Thyroid gland (tissue), 4 donors: ENCODE measurements at regions not wholly inside any gene's neighbourhood (a gene's known extent, or its start where the extent isn't known, plus 50 kb on each side); places are given as distances from the start of the nearest gene placed in this dataset.

Experiments
- CTCF ChIP-seq, 6 experiments: fragments of 200-600 bp in 3 of 6; fragments of 450-650 bp in 3 of 6; sonication (generic) in 3 of 6; IDR thresholded peaks; one replicate each; pipeline ENCODE4 v1.5.1; 2016 to 2019; ENCODE audit warnings: antibody characterized with exemption in 6 of 6, mild to moderate bottlenecking in 2 of 6, inconsistent platforms in 1 of 6, moderate library complexity in 1 of 6
- POLR2A ChIP-seq, 2 donors: fragments of 450-650 bp; IDR thresholded peaks; one replicate each; pipeline ENCODE4 v1.6.1; 2017; ENCODE audit warnings: antibody characterized with exemption in 2 of 2, mild to moderate bottlenecking in 2 of 2, moderate library complexity in 1 of 2

- no peak for TF ChIP-seq POLR2A (IDR thresholded peaks at IDR 0.05)
- no peak for TF ChIP-seq CTCF (IDR thresholded peaks at IDR 0.05)
Measured at GRCh38 chr6:65771946-65772345, 64.9 kb upstream of the EYS start.
